DOHH2 (cell line): ENCODE measurements at regions not wholly inside any gene's neighbourhood (a gene's known extent, or its start where the extent isn't known, plus 50 kb on each side); places are given as distances from the start of the nearest gene placed in this dataset.

Experiments
- H3F3A ChIP-seq: fragments of 200-600 bp; sonication (generic), shearing (Covaris generic); 2 replicates; pipeline ENCODE4 v1.6.0; 2016; ENCODE audit warnings: antibody characterized with exemption, mild to moderate bottlenecking; ENCODE audit not compliant: control insufficient read depth, insufficient read depth
- H3K27ac ChIP-seq: fragments of 200-600 bp; sonication (generic); 2 replicates; pipeline ENCODE4 v1.5.1; 2014; ENCODE audit warnings: low read depth, mild to moderate bottlenecking, low read length, moderate library complexity
- H3K27me3 ChIP-seq: fragments of 200-600 bp; sonication (generic); 2 replicates; pipeline ENCODE4 v1.6.1; 2014; ENCODE audit warnings: mild to moderate bottlenecking, low read length, mixed read lengths; ENCODE audit not compliant: control insufficient read depth
- H3K36me3 ChIP-seq: fragments of 200-600 bp; sonication (generic); 2 replicates; pipeline ENCODE4 v1.6.1; 2014; ENCODE audit warnings: mild to moderate bottlenecking, low read length, moderate library complexity, mixed read lengths; ENCODE audit not compliant: control insufficient read depth
- H3K4me1 ChIP-seq: fragments of 200-600 bp; sonication (generic); 2 replicates; pipeline ENCODE4 v1.6.1; 2014; ENCODE audit warnings: mild to moderate bottlenecking, low read length, mixed read lengths; ENCODE audit not compliant: control insufficient read depth
- H3K4me2 ChIP-seq: fragments of 200-600 bp; sonication (generic); 2 replicates; pipeline ENCODE4 v1.6.0; 2014; ENCODE audit warnings: mild to moderate bottlenecking, low read length, moderate library complexity
- H3K4me3 ChIP-seq: fragments of 200-600 bp; sonication (generic); 2 replicates; pipeline ENCODE4 v1.5.1; 2014; ENCODE audit warnings: mild to moderate bottlenecking, low read length, mixed read lengths
- H3K79me2 ChIP-seq: fragments of 200-600 bp; sonication (generic); 2 replicates; pipeline ENCODE4 v1.6.1; 2014; ENCODE audit warnings: mild to moderate bottlenecking, low read length, mixed read lengths; ENCODE audit not compliant: control insufficient read depth
- H3K9me2 ChIP-seq: fragments of 200-600 bp; sonication (generic); replicated peaks from 2 replicates; pipeline ENCODE4 v1.6.1; 2014; ENCODE audit warnings: mild to moderate bottlenecking, low read length, mixed read lengths; ENCODE audit not compliant: control insufficient read depth
- H3K9me3 ChIP-seq: fragments of 200-600 bp; sonication (generic); 2 replicates; pipeline ENCODE4 v1.6.1; 2014; ENCODE audit warnings: antibody characterized with exemption, low read length, mixed read lengths; ENCODE audit not compliant: control insufficient read depth, insufficient read depth
- H4K20me1 ChIP-seq: fragments of 200-600 bp; sonication (generic); 2 replicates; pipeline ENCODE4 v1.6.0; 2014; ENCODE audit warnings: low read depth, mild to moderate bottlenecking, antibody characterized with exemption, low read length, moderate library complexity; ENCODE audit not compliant: control insufficient read depth, insufficient read depth
- CTCF ChIP-seq: fragments of 200-600 bp; sonication (generic); IDR thresholded peaks from one replicate; pipeline ENCODE4 v1.5.1; 2014; ENCODE audit warnings: antibody characterized with exemption, mild to moderate bottlenecking, low read depth, low read length; ENCODE audit not compliant: poor library complexity, severe bottlenecking
- EZH2phosphoT487 ChIP-seq: fragments of 200-600 bp; sonication (generic); IDR thresholded peaks from 2 replicates; pipeline ENCODE4 v1.6.1; 2017; ENCODE audit warnings: borderline replicate concordance, mild to moderate bottlenecking, antibody characterized with exemption, low read length, moderate library complexity, mixed read lengths

GRCh38 chr12:102622618-102623017 is 142.3 kb upstream of the IGF1 start:
- Histone ChIP-seq H3K27me3 (no peaks in the 10 kb centered on the region), H3K4me1 (no peaks in the 10 kb centered on the region), H3K4me2 (no peak overlapping the region), H3K79me2 (no peaks in the 10 kb centered on the region), H4K20me1 (no peaks in the 10 kb centered on the region), H3K9me2 (no peaks in the 10 kb centered on the region), H3K27ac (no peak overlapping the region), H3K4me3 (no peak overlapping the region), H3K9me3 (no peaks in the 10 kb centered on the region), H3K36me3 (no peaks in the 10 kb centered on the region), H3F3A (no peaks in the 10 kb centered on the region)
- TF ChIP-seq CTCF (no peak), EZH2phosphoT487 (no peak)

DNA sequence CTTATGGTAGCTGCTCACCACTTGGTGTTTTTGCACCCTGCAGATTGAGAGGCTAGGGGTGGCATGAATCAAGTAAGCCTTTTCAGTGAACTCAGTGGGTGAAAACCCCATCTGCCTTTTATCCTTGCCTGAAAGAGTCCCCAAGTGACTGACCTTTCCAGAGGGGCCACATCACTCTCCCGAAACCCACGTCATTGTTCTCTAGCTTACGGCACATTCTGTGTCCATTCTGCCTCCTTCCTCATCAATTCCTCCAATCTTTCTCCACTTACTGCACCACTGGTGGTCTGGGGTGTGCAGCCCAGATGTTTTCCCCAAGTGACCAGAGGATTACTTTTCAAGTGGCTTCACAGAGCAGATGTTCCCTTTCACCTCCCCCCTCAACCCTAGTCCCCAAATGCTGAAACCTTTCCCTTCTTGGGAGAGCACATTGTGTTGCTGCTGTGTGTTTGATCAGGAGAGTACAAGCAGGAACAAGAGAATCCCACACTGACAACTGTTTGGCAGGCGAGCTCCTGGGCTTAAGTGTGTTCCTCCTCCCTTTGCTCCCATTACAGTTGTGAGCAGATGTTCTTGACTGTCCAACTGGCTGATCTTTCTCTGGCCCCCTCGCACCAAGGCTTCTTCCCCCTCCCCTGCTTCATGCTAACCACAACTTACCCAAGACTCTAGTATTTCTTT is 138.0 kb upstream of the IGF1 start:
- Histone ChIP-seq H3K36me3 (no peaks in the 10 kb centered on the region), H3K9me2 (no peaks in the 10 kb centered on the region), H3K4me2 (no peak overlapping the region), H3F3A (no peaks in the 10 kb centered on the region), H3K4me3 (no peak overlapping the region), H3K4me1 (no peaks in the 10 kb centered on the region), H3K27ac (no peak overlapping the region), H3K27me3 (no peaks in the 10 kb centered on the region), H4K20me1 (no peaks in the 10 kb centered on the region), H3K79me2 (no peaks in the 10 kb centered on the region), H3K9me3 (no peaks in the 10 kb centered on the region)
- TF ChIP-seq CTCF (no peak), EZH2phosphoT487 (no peak)

GRCh38 chr12:102616692-102617091 is 136.3 kb upstream of the IGF1 start:
- no peak overlapping the region for H3K4me3 ChIP-seq
- no peaks in the 10 kb centered on the region for H3K4me1 ChIP-seq
- H3F3A ChIP-seq: no peaks in the 10 kb centered on the region
- no peak overlapping the region for H3K4me2 ChIP-seq
- H3K9me2 ChIP-seq: no peaks in the 10 kb centered on the region
- H3K27ac ChIP-seq: no peak overlapping the region
- H4K20me1 ChIP-seq: no peaks in the 10 kb centered on the region
- no peaks in the 10 kb centered on the region for H3K27me3 ChIP-seq
- H3K79me2 ChIP-seq: no peaks in the 10 kb centered on the region
- TF ChIP-seq EZH2phosphoT487 (no peak), CTCF (no peak)
- H3K36me3 ChIP-seq: no peaks in the 10 kb centered on the region
- H3K9me3 ChIP-seq: no peaks in the 10 kb centered on the region
